ENCODE measurements at regions not wholly inside any gene's neighbourhood (a gene's known extent, or its start where the extent isn't known, plus 50 kb on each side); places are given as distances from the start of the nearest gene placed in this dataset.

DNA sequence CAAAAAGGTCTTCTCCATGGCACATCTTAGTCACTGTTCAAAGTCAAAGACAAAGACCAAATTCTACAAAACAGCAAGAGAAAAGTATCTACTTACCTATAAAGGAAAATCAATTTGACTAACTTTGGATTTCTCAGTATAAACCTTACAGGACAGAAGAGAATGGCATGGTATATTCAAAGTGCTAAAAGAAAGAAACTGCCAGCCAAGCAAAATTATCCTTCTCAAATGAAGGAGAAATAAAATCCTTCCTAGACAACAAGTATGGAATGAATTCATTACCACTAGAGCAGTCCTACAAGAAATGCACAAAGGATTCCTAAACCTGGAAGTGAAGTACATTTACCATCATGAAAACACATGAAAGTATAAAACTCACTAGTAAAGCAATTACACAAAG, 235.5 kb downstream of the STK31 start:
- TF ChIP-seq, protein P1, sequence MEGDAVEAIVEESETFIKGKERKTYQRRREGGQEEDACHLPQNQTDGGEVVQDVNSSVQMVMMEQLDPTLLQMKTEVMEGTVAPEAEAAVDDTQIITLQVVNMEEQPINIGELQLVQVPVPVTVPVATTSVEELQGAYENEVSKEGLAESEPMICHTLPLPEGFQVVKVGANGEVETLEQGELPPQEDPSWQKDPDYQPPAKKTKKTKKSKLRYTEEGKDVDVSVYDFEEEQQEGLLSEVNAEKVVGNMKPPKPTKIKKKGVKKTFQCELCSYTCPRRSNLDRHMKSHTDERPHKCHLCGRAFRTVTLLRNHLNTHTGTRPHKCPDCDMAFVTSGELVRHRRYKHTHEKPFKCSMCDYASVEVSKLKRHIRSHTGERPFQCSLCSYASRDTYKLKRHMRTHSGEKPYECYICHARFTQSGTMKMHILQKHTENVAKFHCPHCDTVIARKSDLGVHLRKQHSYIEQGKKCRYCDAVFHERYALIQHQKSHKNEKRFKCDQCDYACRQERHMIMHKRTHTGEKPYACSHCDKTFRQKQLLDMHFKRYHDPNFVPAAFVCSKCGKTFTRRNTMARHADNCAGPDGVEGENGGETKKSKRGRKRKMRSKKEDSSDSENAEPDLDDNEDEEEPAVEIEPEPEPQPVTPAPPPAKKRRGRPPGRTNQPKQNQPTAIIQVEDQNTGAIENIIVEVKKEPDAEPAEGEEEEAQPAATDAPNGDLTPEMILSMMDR (IDR thresholded peaks at IDR 0.05), result no peak
- TF ChIP-seq POLR2A (IDR thresholded peaks at IDR 0.05), result no peak

Measured in lower leg skin (tissue), 3 donors.